B cell (primary cell): ENCODE measurements at regions not wholly inside any gene's neighbourhood (a gene's known extent, or its start where the extent isn't known, plus 50 kb on each side); places are given as distances from the start of the nearest gene placed in this dataset.

Experiments used
- ATAC-seq: fragments of 200-7000 bp; cut with Tn5 transposase; one replicate; pipeline ENCODE4 v1.10.0; 2021; ENCODE audit warnings: low read depth, mild to moderate bottlenecking, moderate number of reproducible peaks, moderate library complexity
- CTCF ChIA-PET: fragments of 350-600 bp; sonication (Branson Sonifier 250); formaldehyde crosslinking; loops from one replicate; lab custom pipeline; 2021; ENCODE audit warnings: antibody characterized with exemption, inconsistent platforms; lab: Charles Lee
- POLR2A ChIA-PET: fragments of 350-600 bp; sonication (Branson Sonifier 250); formaldehyde crosslinking; loops from one replicate; lab custom pipeline; 2021; ENCODE audit warnings: antibody characterized with exemption; lab: Charles Lee
- DNase-seq: peaks from one replicate; pipeline ENCODE4 v3.0.0; 2013
- H2AFZ ChIP-seq: 2 replicates; pipeline ENCODE4 v1.6.1; 2012; ENCODE audit warnings: mild to moderate bottlenecking, low read depth, low read length; ENCODE audit not compliant: insufficient read depth, poor library complexity, severe bottlenecking
- H3K27ac ChIP-seq, 2 donors: 1 replicate in 1 of 2; 2 replicates in 1 of 2; pipeline ENCODE4 v1.5.1; 2012 to 2013; ENCODE audit warnings: low read length in 2 of 2, mild to moderate bottlenecking in 2 of 2, moderate library complexity in 1 of 2
- H3K27me3 ChIP-seq, 4 experiments: fragments of 200-600 bp in 1 of 4; sonication (generic) in 1 of 4; replicated peaks in 1 of 4; 1 replicate in 2 of 4; 2 replicates in 2 of 4; pipeline versions ENCODE4 v1.6.1 to v1.7.0; 2013 to 2016; ENCODE audit warnings: low read length in 3 of 4, mild to moderate bottlenecking in 2 of 4, mixed read lengths in 1 of 4, moderate library complexity in 1 of 4; ENCODE audit not compliant: insufficient read depth in 4 of 4, control insufficient read depth in 3 of 4; ENCODE audit errors: control extremely low read depth in 1 of 4
- H3K36me3 ChIP-seq, 2 experiments: replicated peaks in 1 of 2; 1 replicate in 1 of 2; 2 replicates in 1 of 2; pipeline versions ENCODE4 v1.6.1 to v1.7.1; 2013; ENCODE audit warnings: low read length in 1 of 2; ENCODE audit not compliant: insufficient read depth in 2 of 2, control insufficient read depth in 1 of 2; ENCODE audit errors: control extremely low read depth in 1 of 2, extremely low read depth in 1 of 2
- H3K4me1 ChIP-seq, 2 donors: fragments of 200-600 bp in 1 of 2; sonication (generic) in 1 of 2; 1 replicate in 1 of 2; 2 replicates in 1 of 2; pipeline versions ENCODE4 v1.5.1 to v1.6.1; 2013 to 2017; ENCODE audit warnings: low read length in 2 of 2; ENCODE audit not compliant: control insufficient read depth in 2 of 2, insufficient read depth in 2 of 2
- H3K4me2 ChIP-seq: replicated peaks from 2 replicates; pipeline ENCODE3; 2012; ENCODE audit warnings: mild to moderate bottlenecking, low read depth, low read length; ENCODE audit not compliant: poor library complexity, severe bottlenecking
- H3K4me3 ChIP-seq, 5 experiments: fragments of 200-600 bp in 1 of 5; sonication (generic) in 1 of 5; 1 replicate in 3 of 5; 2 replicates in 2 of 5; pipeline versions ENCODE4 v1.5.1 to v1.7.0; 2011 to 2016; ENCODE audit warnings: low read length in 4 of 5, mild to moderate bottlenecking in 4 of 5, low read depth in 2 of 5, control low read depth in 1 of 5, moderate library complexity in 1 of 5; ENCODE audit not compliant: insufficient read depth in 1 of 5; ENCODE audit errors: control extremely low read depth in 1 of 5, extremely low read depth in 1 of 5
- H3K79me2 ChIP-seq: fragments of 200-600 bp; sonication (generic); one replicate; pipeline ENCODE4 v1.6.0; 2016; ENCODE audit warnings: low read length; ENCODE audit not compliant: control insufficient read depth, insufficient read depth
- H3K9ac ChIP-seq: fragments of 200-600 bp; sonication (generic); 2 replicates; pipeline ENCODE4 v1.6.1; 2017; ENCODE audit warnings: mild to moderate bottlenecking, low read length, moderate library complexity
- H3K9me3 ChIP-seq, 3 donors: one replicate each; pipeline versions ENCODE4 v1.6.1 to v1.7.1; 2013; ENCODE audit warnings: low read length in 2 of 3; ENCODE audit not compliant: control insufficient read depth in 2 of 3, insufficient read depth in 1 of 3; ENCODE audit errors: control extremely low read depth in 1 of 3
- H4K20me1 ChIP-seq: 2 replicates; pipeline ENCODE4 v1.6.0; 2012; ENCODE audit warnings: mild to moderate bottlenecking, low read length; ENCODE audit not compliant: insufficient read depth, control insufficient read depth, poor library complexity, severe bottlenecking
- H3K27ac Mint-ChIP-seq: one replicate; pipeline ENCODE4 v1.8.0; 2021; ENCODE audit warnings: mixed read lengths
- H3K27me3 Mint-ChIP-seq: one replicate; pipeline ENCODE4 v1.8.0; 2021; ENCODE audit warnings: mixed read lengths
- H3K4me1 Mint-ChIP-seq: one replicate; pipeline ENCODE4 v1.8.0; 2021; ENCODE audit warnings: mixed read lengths
- H3K4me3 Mint-ChIP-seq: one replicate; pipeline ENCODE4 v1.8.0; 2021; ENCODE audit warnings: mixed read lengths
- H3K9me3 Mint-ChIP-seq: one replicate; pipeline ENCODE4 v1.8.0; 2022; ENCODE audit warnings: mixed read lengths; ENCODE audit not compliant: insufficient read depth
- CTCF ChIP-seq: fragments of 200-600 bp; IDR thresholded peaks from one replicate; pipeline ENCODE4 v1.8.0; 2022; ENCODE audit warnings: antibody characterized with exemption, mild to moderate bottlenecking
- EZH2 ChIP-seq: IDR thresholded peaks from 2 replicates; pipeline ENCODE4 v1.6.1; 2012; ENCODE audit warnings: borderline replicate concordance, low read depth, mild to moderate bottlenecking, moderate library complexity, low read length; ENCODE audit not compliant: insufficient read depth, poor library complexity, severe bottlenecking
- WGBS: methylation state at CpG from one replicate; pipeline ENCODE4 v1.1.5; 2013; ENCODE audit warnings: missing lambda C conversion rate; ENCODE audit not compliant: insufficient coverage; 5-methylcytosine and 5-hydroxymethylcytosine counted together
- intact Hi-C: fragments of 100-400 bp; cut with micrococcal nuclease; formaldehyde crosslinking; loops from one replicate; pipeline ENCODE4 v1.10.0; 2022

- no peak for DNase-seq
- WGBS: 89% methylated on average over 2 of the region's 2 CpGs
- no peaks in the 10 kb centered on the region for H3K36me3 ChIP-seq
- H3K9ac ChIP-seq: no peak overlapping the region
- H3K79me2 ChIP-seq: no peaks in the 10 kb centered on the region
- H3K9me3 Mint-ChIP-seq: peaks cover 1% of the 10 kb centered on the region
- POLR2A ChIA-PET: no interaction called here
- no peaks in the 10 kb centered on the region for H3K27me3 Mint-ChIP-seq
- intact Hi-C loops: no loop called here
- no peaks in the 10 kb centered on the region for H3K4me1 ChIP-seq
- no peak overlapping the region for H3K27ac ChIP-seq
- no peak overlapping the region for H3K4me3 ChIP-seq
- H3K4me2 ChIP-seq: no peak overlapping the region
- H4K20me1 ChIP-seq: no peaks in the 10 kb centered on the region
- ATAC-seq: no peak
- no peak overlapping the region for H3K4me3 Mint-ChIP-seq
- no peak overlapping the region for H3K27ac Mint-ChIP-seq
- CTCF ChIA-PET: no interaction called here
- no peaks in the 10 kb centered on the region for H3K27me3 ChIP-seq
- TF ChIP-seq EZH2 (no peak), CTCF (no peak)
- H3K9me3 ChIP-seq: no peaks in the 10 kb centered on the region
- no peaks in the 10 kb centered on the region for H3K4me1 Mint-ChIP-seq
- H2AFZ ChIP-seq: no peak overlapping the region
These were observed 745.8 kb upstream of the CHAC2 start for GRCh38 chr2:53021828-53022227.

- Histone ChIP-seq H3K4me3 (no peak overlapping the region), H3K79me2 (no peaks in the 10 kb centered on the region), H3K4me1 (no peaks in the 10 kb centered on the region), H3K9ac (no peak overlapping the region), H3K9me3 (no peaks in the 10 kb centered on the region), H4K20me1 (no peaks in the 10 kb centered on the region), H3K27me3 (no peaks in the 10 kb centered on the region), H3K4me2 (no peak overlapping the region), H3K36me3 (no peaks in the 10 kb centered on the region), H2AFZ (no peak overlapping the region), H3K27ac (no peak overlapping the region)
- DNase-seq (no peak), ATAC-seq (no peak)
- no peaks in the 10 kb centered on the region for H3K4me1 Mint-ChIP-seq
- H3K4me3 Mint-ChIP-seq: no peak overlapping the region
- intact Hi-C loops: no loop called here
- POLR2A ChIA-PET: no interaction called here
- H3K27ac Mint-ChIP-seq: no peak overlapping the region
- TF ChIP-seq CTCF: no peak
- TF ChIP-seq EZH2: no peak
- H3K27me3 Mint-ChIP-seq: no peaks in the 10 kb centered on the region
- CTCF ChIA-PET: no interaction called here
- 100% methylated on average over 1 of the region's 3 CpGs for WGBS
- peaks cover 1% of the 10 kb centered on the region for H3K9me3 Mint-ChIP-seq
These were observed 746.3 kb upstream of the CHAC2 start for GRCh38 chr2:53021292-53021691.
